Ascending aorta (tissue), 2 donors: ENCODE measurements at regions not wholly inside any gene's neighbourhood (a gene's known extent, or its start where the extent isn't known, plus 50 kb on each side); places are given as distances from the start of the nearest gene placed in this dataset.

Experiments
- DNase-seq, 2 donors: peaks; one replicate each; pipeline ENCODE4 v3.0.0-alpha.2; 2019; ENCODE audit warnings: low spot score in 2 of 2
- H3K27ac ChIP-seq, 2 donors: fragments of 200-600 bp; sonication (generic); one replicate each; pipeline ENCODE4 v1.5.1; 2016 to 2017; ENCODE audit warnings: mild to moderate bottlenecking in 1 of 2
- H3K27me3 ChIP-seq: fragments of 200-600 bp; sonication (generic); one replicate; pipeline ENCODE4 v1.5.1; 2017
- H3K36me3 ChIP-seq, 2 donors: fragments of 200-600 bp; sonication (generic); one replicate each; pipeline ENCODE4 v1.5.1; 2016
- H3K4me1 ChIP-seq, 2 donors: fragments of 200-600 bp; sonication (generic); one replicate each; pipeline ENCODE4 v1.5.1; 2016 to 2017; ENCODE audit warnings: mild to moderate bottlenecking in 1 of 2
- H3K4me3 ChIP-seq, 2 donors: fragments of 200-600 bp; sonication (generic); one replicate each; pipeline ENCODE4 v1.5.1; 2016 to 2017; ENCODE audit warnings: mild to moderate bottlenecking in 1 of 2
- H3K9me3 ChIP-seq, 2 donors: fragments of 200-600 bp; sonication (generic); one replicate each; pipeline ENCODE4 v1.5.1; 2016
- intact Hi-C: fragments of 100-400 bp; cut with DNase I; formaldehyde crosslinking; loops from one replicate; pipeline ENCODE4 v1.15.1; 2023
- TF ChIP-seq, protein P1 (sequence below), 3 experiments: fragments of 200-600 bp in 2 of 3; fragments of 450-650 bp in 1 of 3; sonication (generic) in 2 of 3; IDR thresholded peaks; one replicate each; pipeline ENCODE4 v1.5.1; 2016 to 2019; ENCODE audit warnings: antibody characterized with exemption in 3 of 3, mild to moderate bottlenecking in 1 of 3, moderate library complexity in 1 of 3

DNA sequence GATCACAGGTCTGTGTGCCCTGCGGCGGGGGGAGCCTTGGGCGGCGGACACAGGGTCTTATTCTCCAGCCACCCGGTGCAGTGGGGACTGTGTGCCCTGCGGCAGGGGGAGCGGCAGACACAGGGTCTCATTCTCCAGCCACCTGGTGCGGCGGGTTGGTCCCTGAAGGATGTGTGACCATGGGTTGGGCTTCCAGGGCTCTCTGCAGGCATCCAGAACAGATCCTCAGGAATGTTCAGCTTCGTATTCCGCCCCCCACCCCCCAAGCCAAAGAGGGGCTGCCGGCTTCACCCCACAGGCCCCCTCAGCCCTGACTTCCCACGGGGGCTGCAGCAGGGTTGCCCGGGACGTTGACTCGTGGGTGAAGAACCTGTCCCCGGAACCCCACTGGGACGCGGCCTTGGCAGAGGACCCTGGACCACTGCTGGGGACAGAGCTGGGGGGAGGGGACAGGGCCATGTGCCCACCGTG lies 154.5 kb upstream of the PPP2R2D start:
- Histone ChIP-seq H3K36me3 (no peaks in the 10 kb centered on the region), H3K9me3 (no peaks in the 10 kb centered on the region), H3K4me1 (no peaks in the 10 kb centered on the region), H3K4me3 (no peak overlapping the region), H3K27ac (no peak overlapping the region), H3K27me3 (no peaks in the 10 kb centered on the region)
- DNase-seq, result no peak
- intact Hi-C loops, result no loop called here
- TF ChIP-seq, protein P1, sequence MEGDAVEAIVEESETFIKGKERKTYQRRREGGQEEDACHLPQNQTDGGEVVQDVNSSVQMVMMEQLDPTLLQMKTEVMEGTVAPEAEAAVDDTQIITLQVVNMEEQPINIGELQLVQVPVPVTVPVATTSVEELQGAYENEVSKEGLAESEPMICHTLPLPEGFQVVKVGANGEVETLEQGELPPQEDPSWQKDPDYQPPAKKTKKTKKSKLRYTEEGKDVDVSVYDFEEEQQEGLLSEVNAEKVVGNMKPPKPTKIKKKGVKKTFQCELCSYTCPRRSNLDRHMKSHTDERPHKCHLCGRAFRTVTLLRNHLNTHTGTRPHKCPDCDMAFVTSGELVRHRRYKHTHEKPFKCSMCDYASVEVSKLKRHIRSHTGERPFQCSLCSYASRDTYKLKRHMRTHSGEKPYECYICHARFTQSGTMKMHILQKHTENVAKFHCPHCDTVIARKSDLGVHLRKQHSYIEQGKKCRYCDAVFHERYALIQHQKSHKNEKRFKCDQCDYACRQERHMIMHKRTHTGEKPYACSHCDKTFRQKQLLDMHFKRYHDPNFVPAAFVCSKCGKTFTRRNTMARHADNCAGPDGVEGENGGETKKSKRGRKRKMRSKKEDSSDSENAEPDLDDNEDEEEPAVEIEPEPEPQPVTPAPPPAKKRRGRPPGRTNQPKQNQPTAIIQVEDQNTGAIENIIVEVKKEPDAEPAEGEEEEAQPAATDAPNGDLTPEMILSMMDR (IDR thresholded peaks at IDR 0.05), result no peak

DNA sequence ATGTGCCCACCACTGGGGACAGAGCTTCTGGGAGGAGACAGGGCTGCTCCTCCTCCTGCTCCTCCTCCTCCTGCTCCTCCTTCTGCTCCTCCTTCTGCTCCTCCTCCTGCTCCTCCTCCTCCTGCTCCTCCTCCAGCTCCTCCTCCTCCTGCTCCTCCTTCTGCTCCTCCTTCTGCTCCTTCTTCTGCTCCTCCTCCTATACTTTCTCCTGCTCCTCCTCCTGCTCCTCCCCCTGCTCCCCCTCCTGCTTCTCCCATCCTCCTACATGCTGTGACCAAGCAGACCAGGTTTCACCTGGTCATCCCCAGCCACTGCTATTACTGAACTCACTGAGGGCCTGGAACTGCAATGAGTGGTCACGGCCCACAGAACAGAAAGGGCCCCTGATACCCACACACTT lies 154.0 kb upstream of the PPP2R2D start:
- Histone ChIP-seq H3K27ac (no peak overlapping the region), H3K9me3 (no peaks in the 10 kb centered on the region), H3K27me3 (no peaks in the 10 kb centered on the region), H3K4me3 (no peak overlapping the region), H3K4me1 (no peaks in the 10 kb centered on the region), H3K36me3 (no peaks in the 10 kb centered on the region)
- TF ChIP-seq, protein P1 (IDR thresholded peaks at IDR 0.05), result no peak
- no peak for DNase-seq
- intact Hi-C loops, result no loop called here

DNA sequence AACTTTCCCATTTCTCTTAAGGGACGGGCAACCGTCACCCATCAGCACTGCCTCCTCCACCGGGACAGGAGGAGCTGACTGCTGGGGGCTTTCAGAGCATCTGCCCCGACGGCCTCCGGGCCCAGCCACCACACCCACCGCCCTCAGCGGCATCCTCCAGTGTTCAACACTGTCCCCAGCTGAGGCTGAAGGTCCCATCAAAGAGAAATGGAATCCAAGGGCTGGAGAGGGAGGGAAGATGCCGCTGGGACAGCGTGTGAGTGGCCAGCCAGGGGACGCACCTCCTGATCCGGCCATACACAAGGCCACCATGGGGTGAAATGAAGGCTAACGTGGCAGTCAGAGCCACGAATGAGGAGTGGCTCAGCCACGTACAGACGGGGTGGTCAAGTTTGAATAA lies 153.6 kb upstream of the PPP2R2D start:
- no peak overlapping the region for H3K27ac ChIP-seq
- TF ChIP-seq, protein P1 (IDR thresholded peaks at IDR 0.05), result no peak
- no peaks in the 10 kb centered on the region for H3K9me3 ChIP-seq
- H3K4me3 ChIP-seq, result no peak overlapping the region
- H3K36me3 ChIP-seq, result no peaks in the 10 kb centered on the region
- intact Hi-C loops, result no loop called here
- no peaks in the 10 kb centered on the region for H3K4me1 ChIP-seq
- no peak for DNase-seq
- no peaks in the 10 kb centered on the region for H3K27me3 ChIP-seq

DNA sequence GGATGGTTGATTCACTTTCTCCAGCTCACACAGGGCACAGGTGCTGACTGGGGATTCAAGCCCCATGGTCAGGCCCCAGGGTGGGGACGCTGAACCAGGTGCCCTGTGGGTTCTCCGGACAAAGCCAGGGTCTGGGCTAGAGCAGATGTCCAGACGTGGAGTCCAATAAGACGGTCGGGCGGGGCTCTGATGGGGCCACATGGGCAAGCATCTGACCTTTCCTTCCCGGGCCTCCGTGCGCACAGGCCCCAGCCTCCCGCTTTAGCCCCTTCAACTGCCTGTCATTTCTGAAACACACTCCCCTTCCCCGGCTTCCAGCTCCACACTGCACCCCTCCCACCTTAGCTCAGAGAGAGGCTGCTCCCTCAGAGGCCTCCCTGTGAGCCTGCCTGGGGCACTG lies 153.0 kb upstream of the PPP2R2D start:
- intact Hi-C loops, result no loop called here
- no peak overlapping the region for H3K27ac ChIP-seq
- no peaks in the 10 kb centered on the region for H3K4me1 ChIP-seq
- no peak for DNase-seq
- no peaks in the 10 kb centered on the region for H3K9me3 ChIP-seq
- TF ChIP-seq, protein P1 (IDR thresholded peaks at IDR 0.05), result no peak
- no peak overlapping the region for H3K4me3 ChIP-seq
- no peaks in the 10 kb centered on the region for H3K27me3 ChIP-seq
- H3K36me3 ChIP-seq, result no peaks in the 10 kb centered on the region

DNA sequence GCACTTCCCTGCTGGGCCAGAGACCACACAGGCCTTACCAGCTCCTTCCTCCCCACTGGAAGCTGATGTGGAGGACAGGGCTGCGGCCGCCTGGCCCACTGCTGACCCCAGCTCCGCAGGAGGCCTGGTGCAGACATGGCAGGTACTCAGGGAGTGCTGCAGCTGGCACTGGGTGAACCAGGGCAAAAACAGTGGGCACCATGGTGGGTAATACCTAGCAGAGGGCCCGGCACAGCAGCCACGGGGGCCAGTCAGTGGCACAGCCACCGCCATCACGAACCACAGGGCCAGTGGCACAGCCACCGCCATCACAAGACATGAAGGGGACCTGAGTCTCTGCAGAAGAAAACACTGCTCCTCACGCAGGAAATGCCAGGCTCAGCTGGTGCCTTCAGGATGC lies 152.6 kb upstream of the PPP2R2D start:
- Histone ChIP-seq H3K4me3 (no peak overlapping the region), H3K27ac (no peak overlapping the region), H3K27me3 (no peaks in the 10 kb centered on the region), H3K9me3 (no peaks in the 10 kb centered on the region), H3K4me1 (no peaks in the 10 kb centered on the region), H3K36me3 (no peaks in the 10 kb centered on the region)
- TF ChIP-seq, protein P1 (IDR thresholded peaks at IDR 0.05), result no peak
- intact Hi-C loops, result no loop called here
- no peak for DNase-seq
